HG03439 (cell line): ENCODE measurements at regions not wholly inside any gene's neighbourhood (a gene's known extent, or its start where the extent isn't known, plus 50 kb on each side); places are given as distances from the start of the nearest gene placed in this dataset.
"Not testable (repeated sequence)": the region's sequence is repeated elsewhere in the genome, so short reads cannot be mapped to it uniquely, and the experiment has no call there.

Experiments used
- ATAC-seq: cut with Tn5 transposase; IDR thresholded peaks from one replicate; pipeline ENCODE4 v1.9.1; 2021; ENCODE audit warnings: mild to moderate bottlenecking, moderate library complexity; ENCODE audit not compliant: unreplicated experiment

- not testable (repeated sequence) for ATAC-seq
Measured at GRCh38 chrX:67213686-67214085, 330.1 kb upstream of the AR start.

GRCh38 chrX:67207912-67208311, 335.9 kb upstream of the AR start:
- ATAC-seq: no peak

- ATAC-seq: no peak
Measured at GRCh38 chrX:67159437-67159836, 384.4 kb upstream of the AR start.

- no peak for ATAC-seq
Measured at GRCh38 chrX:67114635-67115034, 429.2 kb upstream of the AR start.

- no peak for ATAC-seq
Measured at GRCh38 chrX:67105758-67106116, 438.1 kb upstream of the AR start.

GRCh38 chrX:67104982-67105757, 438.7 kb upstream of the AR start:
- no peak for ATAC-seq

- ATAC-seq: no peak
Measured at GRCh38 chrX:67100031-67100884, 443.6 kb upstream of the AR start.

- no peak for ATAC-seq
Measured at GRCh38 chrX:67094061-67094460, 449.8 kb upstream of the AR start.

- ATAC-seq: no peak
Measured at GRCh38 chrX:67050760-67051159, 411.9 kb upstream of the EDA2R start.

GRCh38 chrX:67044866-67045265, 406.0 kb upstream of the EDA2R start:
- ATAC-seq: no peak

- no peak for ATAC-seq
Measured at GRCh38 chrX:67044029-67044653, 405.3 kb upstream of the EDA2R start.

- no peak for ATAC-seq
Measured at GRCh38 chrX:67004451-67004850, 365.6 kb upstream of the EDA2R start.

- no peak for ATAC-seq
Measured at GRCh38 chrX:66994729-66995128, 355.9 kb upstream of the EDA2R start.

- not testable (repeated sequence) for ATAC-seq
Measured at GRCh38 chrX:66992077-66992476, 353.2 kb upstream of the EDA2R start.

GRCh38 chrX:66988331-66988730, 349.5 kb upstream of the EDA2R start:
- no peak for ATAC-seq

GRCh38 chrX:66961665-66962064, 322.8 kb upstream of the EDA2R start:
- ATAC-seq: no peak

- ATAC-seq: no peak
Measured at GRCh38 chrX:66931713-66932112, 292.8 kb upstream of the EDA2R start.

GRCh38 chrX:66930516-66930915, 291.6 kb upstream of the EDA2R start:
- ATAC-seq: not testable (repeated sequence)

GRCh38 chrX:66920296-66920695, 281.4 kb upstream of the EDA2R start:
- ATAC-seq: no peak

GRCh38 chrX:66919280-66919832, 280.5 kb upstream of the EDA2R start:
- ATAC-seq: no peak

- no peak for ATAC-seq
Measured at GRCh38 chrX:66918511-66918910, 279.6 kb upstream of the EDA2R start.
